Esophagus squamous epithelium (tissue), 4 donors: ENCODE measurements at regions not wholly inside any gene's neighbourhood (a gene's known extent, or its start where the extent isn't known, plus 50 kb on each side); places are given as distances from the start of the nearest gene placed in this dataset.

Experiments used
- CTCF ChIP-seq, 6 experiments: fragments of 450-650 bp in 4 of 6; fragments of 200-600 bp in 2 of 6; sonication (generic) in 2 of 6; IDR thresholded peaks; one replicate each; pipeline ENCODE4 v1.5.1; 2016 to 2019; ENCODE audit warnings: antibody characterized with exemption in 6 of 6, mild to moderate bottlenecking in 4 of 6, moderate library complexity in 4 of 6
- POLR2A ChIP-seq, 4 donors: fragments of 450-650 bp; IDR thresholded peaks; one replicate each; pipeline ENCODE4 v1.6.1; 2017; ENCODE audit warnings: antibody characterized with exemption in 4 of 4, mild to moderate bottlenecking in 4 of 4, moderate library complexity in 3 of 4

GRCh38 chr11:29682856-29683255 is 334.0 kb downstream of the KCNA4 start:
- no peak for TF ChIP-seq POLR2A (IDR thresholded peaks at IDR 0.05)
- no peak for TF ChIP-seq CTCF (IDR thresholded peaks at IDR 0.05)
